Neural cell (in vitro differentiated cells): ENCODE measurements at regions not wholly inside any gene's neighbourhood (a gene's known extent, or its start where the extent isn't known, plus 50 kb on each side); places are given as distances from the start of the nearest gene placed in this dataset.

ENCODE experiments used
- H2AFZ ChIP-seq: fragments of 200-600, 300-800 bp; sonication (generic), shearing (Covaris generic); 2 replicates; pipeline ENCODE4 v1.6.0; 2014; ENCODE audit warnings: low read depth, mild to moderate bottlenecking, antibody characterized with exemption, low read length, moderate library complexity
- H3F3A ChIP-seq: fragments of 200-600 bp; shearing (Covaris generic); 2 replicates; pipeline ENCODE4 v1.6.1; 2016; ENCODE audit warnings: mild to moderate bottlenecking, moderate library complexity, mixed read lengths, antibody characterized with exemption, low read length; ENCODE audit not compliant: insufficient read depth, poor library complexity, severe bottlenecking
- H3K27ac ChIP-seq: fragments of 200-600, 300-800 bp; sonication (generic), shearing (Covaris generic); 2 replicates; pipeline ENCODE4 v1.5.1; 2014; ENCODE audit warnings: mild to moderate bottlenecking, low read length, moderate library complexity
- H3K27me3 ChIP-seq: fragments of 300-800, 200-600 bp; sonication (generic), shearing (Covaris generic); 2 replicates; pipeline ENCODE4 v1.6.0; 2014; ENCODE audit warnings: mild to moderate bottlenecking, low read depth, low read length, moderate library complexity; ENCODE audit not compliant: insufficient read depth
- H3K36me3 ChIP-seq: fragments of 300-800, 200-600 bp; sonication (generic), shearing (Covaris generic); 2 replicates; pipeline ENCODE4 v1.5.1; 2014; ENCODE audit warnings: mild to moderate bottlenecking, antibody characterized with exemption, low read length, moderate library complexity; ENCODE audit not compliant: insufficient read depth
- H3K4me2 ChIP-seq: fragments of 300-800, 200-600 bp; sonication (generic), shearing (Covaris generic); 2 replicates; pipeline ENCODE4 v1.6.0; 2014; ENCODE audit warnings: mild to moderate bottlenecking, low read length
- H3K4me3 ChIP-seq: fragments of 300-800, 200-600 bp; sonication (generic), shearing (Covaris generic); 2 replicates; pipeline ENCODE4 v1.5.1; 2014; ENCODE audit warnings: mild to moderate bottlenecking, low read length, moderate library complexity
- H3K79me2 ChIP-seq: fragments of 200-600 bp; shearing (Covaris generic); replicated peaks from 2 replicates; pipeline ENCODE4 v1.6.0; 2014; ENCODE audit warnings: mild to moderate bottlenecking, low read length, moderate library complexity; ENCODE audit not compliant: insufficient read depth
- H3K9ac ChIP-seq: fragments of 300-800, 200-600 bp; sonication (generic), shearing (Covaris generic); 2 replicates; pipeline ENCODE4 v1.6.1; 2016; ENCODE audit warnings: mild to moderate bottlenecking, low read length, mixed read lengths
- H3K9me2 ChIP-seq: fragments of 200-600 bp; shearing (Covaris generic); 2 replicates; pipeline ENCODE4 v1.6.1; 2016; ENCODE audit warnings: mild to moderate bottlenecking, low read length, mixed read lengths; ENCODE audit not compliant: insufficient read depth
- H3K9me3 ChIP-seq: fragments of 200-600, 300-800 bp; sonication (generic), shearing (Covaris generic); 2 replicates; pipeline ENCODE4 v1.6.1; 2016; ENCODE audit warnings: mild to moderate bottlenecking, mixed run types, low read length, moderate library complexity, mixed read lengths
- H4K20me1 ChIP-seq: fragments of 200-600 bp; shearing (Covaris generic); 2 replicates; pipeline ENCODE4 v1.6.1; 2016; ENCODE audit warnings: mild to moderate bottlenecking, mixed run types; ENCODE audit not compliant: insufficient read depth
- EP300 ChIP-seq: fragments of 450-650 bp; conservative IDR thresholded peaks from 2 replicates; pipeline ENCODE4 v1.6.1; 2014; ENCODE audit warnings: antibody characterized with exemption, mild to moderate bottlenecking, moderate library complexity; ENCODE audit not compliant: poor library complexity, severe bottlenecking
- EZH2 ChIP-seq: fragments of 200-600, 300-800 bp; shearing (Covaris generic), sonication (generic); IDR thresholded peaks from 2 replicates; pipeline ENCODE4 v1.6.1; 2014; ENCODE audit warnings: antibody characterized with exemption, low read length, borderline replicate concordance, mild to moderate bottlenecking; ENCODE audit not compliant: insufficient read depth, poor library complexity, severe bottlenecking
- MXI1 ChIP-seq: fragments of 450-650 bp; conservative IDR thresholded peaks from 2 replicates; pipeline ENCODE4 v1.6.1; 2014; ENCODE audit warnings: antibody characterized with exemption, mild to moderate bottlenecking; ENCODE audit not compliant: poor library complexity, severe bottlenecking
- POLR2AphosphoS5 ChIP-seq: IDR thresholded peaks from 2 replicates; pipeline ENCODE4 v1.6.1; 2012
- RAD21 ChIP-seq: fragments of 450-650 bp; conservative IDR thresholded peaks from 2 replicates; pipeline ENCODE4 v1.6.1; 2014; ENCODE audit warnings: antibody characterized with exemption, mild to moderate bottlenecking, moderate library complexity
- SMC3 ChIP-seq: fragments of 450-650 bp; conservative IDR thresholded peaks from 2 replicates; pipeline ENCODE4 v1.6.1; 2014; ENCODE audit warnings: antibody characterized with exemption, mild to moderate bottlenecking, moderate library complexity; ENCODE audit not compliant: poor library complexity
- TAF1 ChIP-seq: IDR thresholded peaks from 2 replicates; pipeline ENCODE4 v1.6.1; 2012; ENCODE audit warnings: low read depth
- TF ChIP-seq, protein P1 (sequence below): fragments of 450-650 bp; IDR thresholded peaks from 2 replicates; pipeline ENCODE4 v1.5.1; 2014; ENCODE audit warnings: antibody characterized with exemption, mild to moderate bottlenecking, moderate library complexity; ENCODE audit not compliant: poor library complexity, severe bottlenecking
- TF ChIP-seq, protein P2 (sequence below): IDR thresholded peaks from 2 replicates; pipeline ENCODE4 v1.6.1; 2012; ENCODE audit warnings: borderline replicate concordance

DNA sequence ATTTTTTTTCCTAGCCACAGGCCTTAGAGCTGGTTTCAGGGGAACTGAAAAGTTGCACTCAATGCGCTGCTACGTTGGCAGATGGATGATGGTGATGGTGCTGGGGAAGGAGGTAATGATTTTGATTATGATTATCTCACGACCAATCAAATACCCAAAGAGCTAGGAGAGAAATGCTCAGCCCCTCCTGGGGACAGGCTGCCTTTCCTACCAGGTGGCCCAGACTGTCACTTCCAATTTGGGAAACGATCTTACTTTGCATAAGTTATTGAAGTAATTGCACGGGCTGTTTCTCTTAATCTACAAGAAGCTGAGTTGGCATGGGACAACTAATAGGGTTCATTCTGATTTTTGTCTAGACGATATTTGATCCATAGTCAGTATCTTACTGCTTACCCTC, 379.7 kb upstream of the EEF2KMT start:
- H2AFZ ChIP-seq = no peak overlapping the region
- H3K79me2 ChIP-seq = no peaks in the 10 kb centered on the region
- no peaks in the 10 kb centered on the region for H4K20me1 ChIP-seq
- TF ChIP-seq POLR2AphosphoS5 (no peak), RAD21 (no peak), EP300 (no peak), SMC3 (no peak)
- TF ChIP-seq, protein P1, sequence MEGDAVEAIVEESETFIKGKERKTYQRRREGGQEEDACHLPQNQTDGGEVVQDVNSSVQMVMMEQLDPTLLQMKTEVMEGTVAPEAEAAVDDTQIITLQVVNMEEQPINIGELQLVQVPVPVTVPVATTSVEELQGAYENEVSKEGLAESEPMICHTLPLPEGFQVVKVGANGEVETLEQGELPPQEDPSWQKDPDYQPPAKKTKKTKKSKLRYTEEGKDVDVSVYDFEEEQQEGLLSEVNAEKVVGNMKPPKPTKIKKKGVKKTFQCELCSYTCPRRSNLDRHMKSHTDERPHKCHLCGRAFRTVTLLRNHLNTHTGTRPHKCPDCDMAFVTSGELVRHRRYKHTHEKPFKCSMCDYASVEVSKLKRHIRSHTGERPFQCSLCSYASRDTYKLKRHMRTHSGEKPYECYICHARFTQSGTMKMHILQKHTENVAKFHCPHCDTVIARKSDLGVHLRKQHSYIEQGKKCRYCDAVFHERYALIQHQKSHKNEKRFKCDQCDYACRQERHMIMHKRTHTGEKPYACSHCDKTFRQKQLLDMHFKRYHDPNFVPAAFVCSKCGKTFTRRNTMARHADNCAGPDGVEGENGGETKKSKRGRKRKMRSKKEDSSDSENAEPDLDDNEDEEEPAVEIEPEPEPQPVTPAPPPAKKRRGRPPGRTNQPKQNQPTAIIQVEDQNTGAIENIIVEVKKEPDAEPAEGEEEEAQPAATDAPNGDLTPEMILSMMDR = no peak
- TF ChIP-seq, protein P2, sequence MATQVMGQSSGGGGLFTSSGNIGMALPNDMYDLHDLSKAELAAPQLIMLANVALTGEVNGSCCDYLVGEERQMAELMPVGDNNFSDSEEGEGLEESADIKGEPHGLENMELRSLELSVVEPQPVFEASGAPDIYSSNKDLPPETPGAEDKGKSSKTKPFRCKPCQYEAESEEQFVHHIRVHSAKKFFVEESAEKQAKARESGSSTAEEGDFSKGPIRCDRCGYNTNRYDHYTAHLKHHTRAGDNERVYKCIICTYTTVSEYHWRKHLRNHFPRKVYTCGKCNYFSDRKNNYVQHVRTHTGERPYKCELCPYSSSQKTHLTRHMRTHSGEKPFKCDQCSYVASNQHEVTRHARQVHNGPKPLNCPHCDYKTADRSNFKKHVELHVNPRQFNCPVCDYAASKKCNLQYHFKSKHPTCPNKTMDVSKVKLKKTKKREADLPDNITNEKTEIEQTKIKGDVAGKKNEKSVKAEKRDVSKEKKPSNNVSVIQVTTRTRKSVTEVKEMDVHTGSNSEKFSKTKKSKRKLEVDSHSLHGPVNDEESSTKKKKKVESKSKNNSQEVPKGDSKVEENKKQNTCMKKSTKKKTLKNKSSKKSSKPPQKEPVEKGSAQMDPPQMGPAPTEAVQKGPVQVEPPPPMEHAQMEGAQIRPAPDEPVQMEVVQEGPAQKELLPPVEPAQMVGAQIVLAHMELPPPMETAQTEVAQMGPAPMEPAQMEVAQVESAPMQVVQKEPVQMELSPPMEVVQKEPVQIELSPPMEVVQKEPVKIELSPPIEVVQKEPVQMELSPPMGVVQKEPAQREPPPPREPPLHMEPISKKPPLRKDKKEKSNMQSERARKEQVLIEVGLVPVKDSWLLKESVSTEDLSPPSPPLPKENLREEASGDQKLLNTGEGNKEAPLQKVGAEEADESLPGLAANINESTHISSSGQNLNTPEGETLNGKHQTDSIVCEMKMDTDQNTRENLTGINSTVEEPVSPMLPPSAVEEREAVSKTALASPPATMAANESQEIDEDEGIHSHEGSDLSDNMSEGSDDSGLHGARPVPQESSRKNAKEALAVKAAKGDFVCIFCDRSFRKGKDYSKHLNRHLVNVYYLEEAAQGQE = no peak
- H3K36me3 ChIP-seq = no peaks in the 10 kb centered on the region
- H3K27me3 ChIP-seq = no peaks in the 10 kb centered on the region
- no peak overlapping the region for H3K4me2 ChIP-seq
- no peak overlapping the region for H3K27ac ChIP-seq
- H3K9me3 ChIP-seq = no peaks in the 10 kb centered on the region
- no peak overlapping the region for H3K4me3 ChIP-seq
- no peaks in the 10 kb centered on the region for H3F3A ChIP-seq
- no peak overlapping the region for H3K9ac ChIP-seq
- H3K9me2 ChIP-seq = no peaks in the 10 kb centered on the region

DNA sequence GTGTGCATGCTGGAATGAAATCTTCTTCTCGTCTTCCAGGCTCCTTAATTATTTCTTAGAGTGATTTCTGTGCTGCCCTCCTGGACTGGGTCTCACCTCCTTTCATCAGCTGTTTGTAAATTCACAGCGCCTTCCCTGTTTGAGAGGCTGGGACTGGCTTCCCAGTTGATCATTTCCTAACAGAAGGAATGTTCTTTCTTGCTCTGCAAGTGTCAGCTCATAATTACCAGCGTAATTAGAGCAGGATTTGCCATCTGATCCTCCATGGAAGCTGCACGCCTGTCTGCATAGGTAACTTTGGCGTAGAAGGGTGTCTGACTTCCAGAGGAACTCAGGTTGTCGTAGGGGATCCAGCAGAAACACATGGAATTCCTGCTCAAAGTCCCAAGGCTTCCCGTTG, 375.0 kb upstream of the EEF2KMT start:
- Histone ChIP-seq H2AFZ (no peak overlapping the region), H3K79me2 (no peaks in the 10 kb centered on the region), H3K4me3 (no peak overlapping the region), H3K27me3 (no peaks in the 10 kb centered on the region), H3K9ac (no peak overlapping the region), H3K9me3 (peaks cover 4% of the 10 kb centered on the region), H3F3A (no peaks in the 10 kb centered on the region), H3K27ac (no peak overlapping the region), H4K20me1 (no peaks in the 10 kb centered on the region), H3K4me2 (no peak overlapping the region), H3K36me3 (no peaks in the 10 kb centered on the region), H3K9me2 (no peaks in the 10 kb centered on the region)
- TF ChIP-seq SMC3 = no peak
- TF ChIP-seq, protein P1 = no peak
- TF ChIP-seq TAF1 = no peak
- no peak for TF ChIP-seq EP300
- TF ChIP-seq POLR2AphosphoS5 = no peak
- TF ChIP-seq, protein P2 = no peak
- no peak for TF ChIP-seq RAD21
- no peak for TF ChIP-seq EZH2
- TF ChIP-seq MXI1 = no peak
